GM21526 (cell line): ENCODE measurements at regions not wholly inside any gene's neighbourhood (a gene's known extent, or its start where the extent isn't known, plus 50 kb on each side); places are given as distances from the start of the nearest gene placed in this dataset.
"Not testable (repeated sequence)": the region's sequence is repeated elsewhere in the genome, so short reads cannot be mapped to it uniquely, and the experiment has no call there.

Experiments
- ATAC-seq: cut with Tn5 transposase; IDR thresholded peaks from one replicate; pipeline ENCODE4 v1.9.1; 2021; ENCODE audit warnings: moderate library complexity; ENCODE audit not compliant: unreplicated experiment, low FRiP score

DNA sequence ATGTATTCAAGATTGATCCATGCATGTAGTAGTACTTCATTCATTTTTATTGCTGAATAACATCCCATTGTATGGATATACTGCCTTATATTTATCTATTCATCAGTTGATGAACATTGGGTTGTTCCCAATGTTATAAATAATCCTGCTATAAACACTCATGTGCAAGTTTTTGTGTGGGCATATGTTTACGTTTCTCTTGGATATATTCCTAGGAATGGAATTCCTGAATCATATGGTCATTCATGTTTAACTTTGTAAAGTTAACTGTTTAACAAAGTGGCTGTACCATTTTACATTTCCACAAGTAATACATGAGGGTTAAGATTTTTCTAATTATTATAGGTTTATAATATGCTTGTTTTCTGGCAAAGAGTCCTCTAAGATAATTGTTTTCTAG is 1568.2 kb upstream of the SEL1L start:
- ATAC-seq: no peak

DNA sequence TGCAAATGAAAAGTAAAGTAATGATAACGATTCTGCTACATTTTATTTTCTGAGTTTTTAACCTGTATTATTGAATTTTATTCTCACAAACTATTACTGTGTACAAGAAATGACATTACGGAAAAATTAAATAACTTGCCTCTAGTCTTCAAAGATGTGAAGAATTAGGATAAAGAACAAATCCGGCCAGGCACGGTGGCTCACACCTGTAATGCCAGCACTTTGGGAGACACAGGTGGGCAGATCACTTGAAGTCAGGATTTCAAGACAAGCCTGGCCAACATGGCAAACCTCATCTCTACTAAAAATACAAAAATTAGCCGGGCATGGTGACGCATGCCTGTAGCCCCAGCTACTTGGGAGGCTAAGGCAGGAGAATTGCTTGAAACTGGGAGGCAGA is 1584.4 kb upstream of the SEL1L start:
- ATAC-seq: no peak

DNA sequence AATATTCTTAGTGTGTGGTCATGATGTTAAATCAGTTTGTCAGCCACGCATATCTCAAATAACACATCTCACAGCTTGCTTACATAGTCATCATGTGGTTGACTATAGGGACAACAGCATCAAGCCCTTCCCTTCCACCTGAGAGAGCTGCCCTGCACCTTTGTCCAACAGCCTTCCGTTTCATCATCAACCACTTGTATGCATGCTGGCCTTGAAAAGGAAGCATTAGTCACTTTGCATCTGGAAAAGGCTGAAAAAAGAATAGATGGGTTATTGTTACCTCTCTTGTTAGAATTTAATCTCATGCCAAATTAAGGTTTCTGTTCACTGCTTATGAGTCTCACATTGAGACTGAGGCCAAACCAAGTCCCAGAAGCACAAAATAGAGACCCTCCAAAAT is 1586.5 kb upstream of the SEL1L start:
- ATAC-seq: no peak

DNA sequence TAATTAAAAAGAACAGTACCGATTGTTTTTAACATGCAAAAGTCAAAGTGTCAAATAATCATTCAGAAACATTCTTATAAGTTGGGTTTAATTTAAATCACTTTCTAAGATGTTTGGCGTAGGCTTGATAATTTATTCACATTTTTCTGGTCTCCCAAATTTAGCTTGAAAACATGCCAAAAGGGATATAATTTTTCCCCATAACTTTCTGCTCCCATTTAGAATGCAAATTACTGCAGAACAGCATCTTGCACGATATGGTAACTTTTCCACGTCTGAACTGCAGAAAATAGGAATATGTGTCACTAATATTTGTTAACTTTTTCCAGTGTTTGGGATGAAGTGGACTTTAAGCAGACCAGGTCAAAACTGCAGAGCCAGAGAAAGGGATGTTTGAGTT is 1592.4 kb upstream of the SEL1L start:
- no peak for ATAC-seq

DNA sequence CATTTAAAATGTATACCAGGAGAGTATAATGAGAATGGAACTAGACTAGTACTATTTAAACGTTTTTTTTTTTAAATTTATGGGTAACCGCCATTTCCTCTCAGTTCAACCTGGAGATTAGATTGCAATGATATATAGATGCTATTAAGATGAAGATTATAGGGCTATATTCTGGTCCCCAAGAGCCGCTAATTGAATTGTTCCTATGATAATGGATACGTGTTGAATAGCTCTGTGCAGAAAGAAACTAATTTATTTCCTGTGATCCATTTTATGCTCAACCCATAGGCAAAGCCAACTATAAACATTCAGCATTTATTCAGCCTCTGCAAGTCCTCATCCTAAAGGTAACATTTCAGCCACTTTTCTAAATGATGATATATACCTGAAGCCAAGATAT is 1595.1 kb upstream of the SEL1L start:
- no peak for ATAC-seq

DNA sequence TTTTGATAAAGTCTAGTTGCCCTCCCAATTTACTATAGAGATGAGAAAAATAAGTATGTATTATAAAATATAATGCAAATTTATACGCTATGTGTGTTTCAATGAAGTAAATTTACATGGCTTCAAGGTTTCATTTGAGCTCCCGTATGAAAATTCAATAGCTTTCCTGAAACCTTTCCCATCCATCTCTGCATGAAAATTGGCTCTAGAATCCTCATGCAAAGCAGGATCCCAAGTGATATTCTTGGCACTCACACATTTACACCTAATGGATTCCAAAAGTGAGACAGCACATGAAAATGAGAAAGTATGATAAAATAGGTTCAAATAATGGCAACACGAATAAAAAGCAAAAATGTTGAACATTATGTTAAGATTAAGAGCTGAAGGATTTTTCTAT is 1595.8 kb upstream of the SEL1L start:
- ATAC-seq: no peak

DNA sequence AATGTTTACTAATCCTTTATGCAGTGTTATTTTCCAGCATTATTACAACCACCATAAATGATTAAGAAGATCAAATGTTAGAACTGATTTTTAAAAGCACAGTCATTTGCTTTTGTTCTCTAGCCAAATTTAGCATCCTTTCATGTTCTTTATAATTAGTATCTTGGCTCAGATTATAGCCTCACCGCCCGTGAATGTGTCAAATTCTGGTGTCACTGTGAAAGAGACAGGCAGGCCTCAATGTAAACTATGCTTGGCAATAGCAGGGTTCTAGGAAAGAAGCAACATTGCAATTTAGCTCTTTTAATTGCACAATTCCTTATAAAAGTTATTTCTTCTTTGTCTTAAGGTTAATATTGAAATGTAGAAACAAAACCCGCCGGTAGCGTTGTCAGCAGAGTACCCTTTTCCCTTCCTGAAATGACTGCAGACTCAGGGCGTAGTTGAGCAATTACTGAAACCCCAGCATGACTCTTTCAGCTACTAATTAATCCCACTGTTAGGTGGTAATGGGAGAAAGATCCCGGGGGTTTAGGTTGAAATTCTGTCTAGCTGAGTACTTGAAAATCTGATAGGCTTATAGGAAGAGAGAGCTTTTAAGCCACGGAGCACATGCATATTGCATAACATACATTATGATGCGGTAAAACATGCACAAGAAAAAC is 1600.5 kb upstream of the SEL1L start:
- ATAC-seq: no peak

DNA sequence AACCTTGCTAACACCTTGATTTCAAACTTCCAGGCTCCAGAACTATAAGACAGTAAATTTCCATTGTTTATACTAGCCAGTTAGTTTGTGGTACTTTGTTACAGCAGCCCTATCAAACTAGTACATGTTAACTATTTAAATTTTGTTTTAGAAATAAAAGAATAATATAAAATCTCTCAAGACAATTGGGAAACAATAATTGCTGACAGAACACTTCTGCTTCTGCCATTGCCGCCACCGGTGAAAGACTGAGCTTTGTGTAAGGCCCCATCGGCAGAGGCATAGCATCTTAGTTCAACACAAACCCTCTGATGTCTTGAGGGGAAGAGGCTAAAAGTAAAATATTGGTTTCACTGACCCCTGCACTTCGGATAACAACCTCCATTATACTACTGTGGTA is 1607.1 kb upstream of the SEL1L start:
- ATAC-seq: no peak

DNA sequence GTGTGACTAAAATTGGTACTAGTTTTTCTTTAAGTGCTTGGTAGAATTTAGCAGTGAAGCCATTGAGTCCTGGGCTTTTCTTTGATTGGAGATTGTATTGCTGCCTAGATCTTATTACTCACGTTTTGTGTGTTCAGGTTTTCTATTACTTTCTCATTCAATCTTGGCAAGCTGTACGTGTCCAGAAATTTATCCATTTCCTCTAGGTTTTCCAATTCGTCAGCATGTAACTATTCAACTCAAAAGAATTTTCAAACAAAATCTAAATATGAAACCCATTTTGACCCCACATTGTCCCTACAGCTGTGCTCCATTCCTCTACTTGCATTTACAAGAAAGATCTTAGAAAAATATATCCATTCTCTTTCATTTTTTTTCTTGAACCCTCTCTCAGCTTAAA is 1613.4 kb upstream of the SEL1L start:
- no peak for ATAC-seq

DNA sequence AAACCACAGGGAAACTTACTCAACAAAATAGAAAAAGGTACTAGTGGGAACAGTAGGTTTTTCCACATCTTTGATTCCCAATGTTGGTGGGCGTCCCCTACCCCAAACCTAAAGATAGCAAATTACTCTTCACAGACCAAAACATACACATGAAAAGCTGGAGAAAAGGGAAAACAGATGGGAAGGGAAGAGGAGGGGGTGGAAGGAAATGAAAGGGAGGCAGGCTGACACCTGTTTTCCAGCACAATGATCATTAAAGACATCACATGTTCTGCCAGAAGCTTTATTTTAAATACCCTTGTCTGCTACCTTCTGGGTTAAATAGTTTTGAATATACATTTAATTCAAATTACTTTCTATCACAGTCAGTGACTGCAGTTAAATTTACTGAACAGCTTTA is 1617.9 kb upstream of the SEL1L start:
- no peak for ATAC-seq

DNA sequence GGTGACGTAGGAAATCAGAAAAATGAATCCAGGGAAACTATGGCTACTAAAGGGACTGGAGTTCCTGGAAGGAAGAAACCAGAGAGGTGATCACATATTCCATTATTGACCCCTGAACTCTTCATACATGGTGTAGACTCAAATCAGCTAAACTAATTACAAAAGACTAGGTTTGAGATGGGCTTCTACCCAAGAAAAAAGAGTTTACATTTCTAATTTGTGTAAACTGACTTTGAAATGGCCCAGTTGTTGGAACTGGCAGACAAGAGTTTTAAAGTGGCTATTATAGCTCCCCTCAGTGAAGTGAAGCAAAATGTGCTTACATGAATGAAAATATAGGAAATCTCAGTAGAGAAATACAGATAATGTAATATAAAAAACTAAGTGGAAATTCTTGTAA is 1619.4 kb upstream of the SEL1L start:
- ATAC-seq: no peak

DNA sequence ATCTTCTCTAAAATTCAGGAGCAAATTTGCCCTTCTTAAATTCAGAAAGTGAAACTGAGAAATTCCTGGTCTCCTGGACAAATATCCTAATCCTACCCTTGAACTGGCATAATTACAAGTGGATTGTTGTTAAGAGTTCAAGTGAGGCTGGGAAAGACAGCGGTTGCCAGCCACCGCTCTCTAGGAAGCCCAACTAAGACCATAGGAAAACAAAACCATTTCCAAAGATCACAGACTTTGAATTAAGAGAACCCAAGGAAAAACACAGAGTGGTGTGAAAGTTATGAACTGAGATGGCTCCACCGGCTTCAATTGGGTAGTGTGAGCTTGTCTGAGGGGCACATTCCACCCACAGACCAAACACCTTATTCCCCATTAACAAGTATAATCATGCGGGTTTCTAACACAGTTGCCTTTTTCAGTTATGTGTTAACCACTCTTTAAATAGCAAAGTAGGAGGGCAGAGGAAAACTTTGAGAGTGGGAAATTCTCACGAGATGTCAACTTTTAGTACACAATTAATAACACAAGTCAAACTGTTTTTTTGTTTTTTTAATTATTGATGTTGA is 1628.8 kb upstream of the SEL1L start:
- no peak for ATAC-seq

DNA sequence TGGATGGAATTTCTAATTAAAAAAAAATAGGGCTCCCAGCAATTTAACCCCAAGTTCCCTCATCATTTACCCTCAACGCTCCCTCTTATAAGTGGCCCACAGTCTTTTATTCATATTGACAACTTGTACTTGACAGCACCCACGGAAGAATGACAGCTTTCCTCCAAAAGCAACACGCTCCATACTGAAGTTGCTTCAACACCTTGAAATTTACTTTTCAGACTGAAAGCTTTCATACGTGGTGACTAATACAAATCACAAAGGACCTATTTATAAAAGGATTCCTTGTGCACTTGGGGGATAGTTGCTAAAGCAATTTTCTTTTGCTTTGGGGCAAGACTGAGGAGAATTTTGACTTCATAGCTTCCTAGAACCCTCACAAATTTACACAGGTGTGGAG is 1629.4 kb upstream of the SEL1L start:
- no peak for ATAC-seq

DNA sequence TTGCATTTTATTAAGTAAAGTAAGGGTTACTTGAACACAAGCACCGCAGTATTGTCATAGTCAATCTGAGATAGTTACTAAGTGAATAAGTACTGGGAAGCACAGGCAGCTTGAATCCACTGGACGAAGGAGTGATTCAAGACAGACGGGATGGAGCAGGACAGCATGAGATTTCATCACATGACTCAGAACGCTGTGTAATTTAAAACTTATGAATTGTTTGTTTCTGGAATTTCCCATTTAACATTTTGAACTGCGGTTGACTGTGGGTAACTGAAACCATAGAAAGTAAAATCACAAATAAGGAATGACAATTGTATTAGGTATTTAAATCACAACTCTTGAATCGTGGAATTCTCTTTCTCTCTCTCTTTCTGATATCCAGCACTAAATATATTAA is 1630.4 kb upstream of the SEL1L start:
- no peak for ATAC-seq

DNA sequence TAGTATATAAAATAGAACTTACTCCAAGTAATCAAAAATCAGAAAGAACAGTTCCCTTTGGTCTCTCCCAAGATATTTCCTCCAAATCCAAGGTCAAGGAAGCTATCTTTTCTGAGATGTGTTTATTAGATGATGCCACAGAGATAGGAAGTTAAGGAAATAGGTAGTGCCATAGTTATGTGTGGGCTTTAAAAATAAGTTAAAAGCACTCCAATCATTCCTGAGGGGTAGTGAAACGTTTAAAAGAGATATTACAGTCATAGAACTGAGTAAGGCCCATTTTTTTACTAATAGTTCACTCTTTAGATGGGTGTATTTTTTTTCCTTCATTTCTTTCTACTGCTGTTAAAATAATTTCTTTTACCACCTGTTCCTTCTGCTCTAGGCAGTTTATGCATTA is 1630.9 kb upstream of the SEL1L start:
- no peak for ATAC-seq

DNA sequence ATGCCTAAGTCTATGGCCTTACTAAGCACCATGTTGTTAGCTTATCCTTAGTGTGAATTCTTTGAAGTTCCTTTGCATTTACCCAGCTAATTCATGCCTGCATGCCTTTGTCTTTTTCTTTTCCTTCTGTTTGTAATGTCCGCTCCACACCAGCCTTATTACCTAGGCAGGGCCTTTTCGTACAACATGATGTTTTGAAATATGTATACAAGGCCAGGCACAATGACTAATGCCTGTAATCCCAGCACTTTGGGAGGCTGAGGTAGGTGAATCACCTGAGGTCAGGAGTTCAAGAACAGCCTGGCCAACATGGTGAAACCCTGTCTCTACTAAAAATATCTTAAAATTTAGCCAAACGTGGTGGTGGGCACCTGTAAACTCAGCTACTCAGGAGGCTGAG is 1636.5 kb upstream of the SEL1L start:
- ATAC-seq: no peak

DNA sequence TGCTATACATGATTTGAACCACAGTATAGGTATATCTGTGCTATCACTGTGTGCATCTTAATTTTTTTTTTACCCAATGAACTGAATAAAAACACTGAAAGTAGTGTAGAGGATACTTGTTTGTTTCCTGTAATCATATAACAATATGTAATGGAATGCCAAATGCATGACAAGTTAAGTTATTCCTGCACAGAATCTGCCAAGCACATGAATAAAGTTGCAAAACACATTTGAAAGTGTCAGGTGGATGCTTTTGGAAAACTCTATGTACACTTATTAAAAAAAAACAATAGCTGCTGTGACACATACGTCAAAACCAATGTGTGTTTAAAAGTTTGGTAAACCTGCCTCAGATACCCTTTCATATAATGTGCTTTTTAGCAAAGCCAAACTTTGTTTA is 1638.1 kb upstream of the SEL1L start:
- no peak for ATAC-seq

DNA sequence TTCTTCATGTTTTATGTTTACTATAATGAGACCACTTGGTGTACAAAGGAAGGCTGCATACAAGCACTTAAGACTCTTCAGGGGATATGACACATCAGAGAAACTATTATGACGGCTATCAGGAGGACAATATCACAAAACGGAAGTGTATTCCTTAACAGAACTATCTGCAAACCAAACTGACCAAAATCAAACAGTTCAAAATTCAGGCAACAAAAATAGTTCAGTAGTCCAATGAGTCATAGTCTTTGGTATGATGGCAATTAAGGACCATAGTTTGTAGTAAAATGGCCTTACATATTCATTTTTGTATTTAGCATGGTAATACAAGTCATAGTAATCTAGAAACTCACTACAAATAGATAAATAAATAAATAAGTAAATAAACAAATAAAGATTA is 1638.7 kb upstream of the SEL1L start:
- ATAC-seq: no peak

DNA sequence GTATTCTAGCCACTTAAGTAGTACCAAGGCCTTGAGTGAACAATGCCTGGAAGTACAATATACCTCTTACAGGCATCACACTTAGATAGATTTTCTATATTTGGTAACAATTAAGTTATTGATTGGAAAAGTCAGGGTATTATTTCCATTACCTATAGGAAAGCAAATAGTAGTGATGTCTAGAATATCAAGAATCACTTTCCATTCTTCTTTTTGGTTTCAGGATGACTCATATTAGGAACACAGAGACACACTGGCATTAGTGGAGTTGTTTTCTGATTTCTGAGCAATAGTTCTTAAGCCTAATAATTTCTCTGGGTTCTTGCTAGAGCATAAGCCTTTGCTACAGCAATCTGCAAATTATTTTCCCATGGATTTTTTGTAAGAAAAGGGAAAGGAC is 1640.0 kb upstream of the SEL1L start:
- ATAC-seq: no peak

DNA sequence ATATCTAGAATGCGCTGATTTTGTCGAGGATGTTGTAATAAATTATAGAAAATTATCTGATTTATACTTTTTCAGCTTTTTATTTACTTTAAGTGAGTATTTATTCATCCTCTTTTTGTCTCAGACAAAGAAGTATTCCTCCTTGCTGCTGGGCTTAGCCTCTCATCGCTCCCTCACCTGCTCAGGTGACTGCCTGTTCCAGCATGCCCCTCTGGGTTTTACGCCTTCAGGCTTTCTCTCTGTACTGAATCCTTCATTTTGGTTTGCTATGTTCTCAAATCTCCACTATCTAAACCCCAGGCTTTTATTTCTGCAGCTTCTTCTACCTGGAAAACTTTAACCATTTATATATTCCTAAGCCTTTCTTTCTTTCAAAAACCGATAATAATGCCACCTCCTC is 1650.9 kb upstream of the SEL1L start:
- no peak for ATAC-seq

DNA sequence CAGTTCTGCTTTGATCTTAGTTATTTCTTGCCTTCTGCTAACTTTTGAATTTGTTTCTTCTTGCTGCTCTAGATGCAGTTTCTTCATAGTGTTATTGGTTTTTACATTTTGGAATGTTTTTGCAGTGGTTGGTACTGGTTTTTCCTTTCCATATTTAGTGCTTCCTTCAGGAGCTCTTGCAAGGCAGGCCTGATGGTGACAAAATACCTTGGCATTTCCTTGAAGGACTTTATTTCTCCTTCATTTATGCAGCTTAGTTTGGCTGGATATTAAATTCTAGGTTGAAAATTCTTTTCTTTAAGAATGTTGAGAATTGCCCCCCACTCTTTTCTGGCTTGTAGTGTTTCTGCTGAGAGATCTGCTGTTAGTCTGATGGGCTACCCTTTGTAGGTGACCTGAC is 1654.7 kb upstream of the SEL1L start:
- not testable (repeated sequence) for ATAC-seq

DNA sequence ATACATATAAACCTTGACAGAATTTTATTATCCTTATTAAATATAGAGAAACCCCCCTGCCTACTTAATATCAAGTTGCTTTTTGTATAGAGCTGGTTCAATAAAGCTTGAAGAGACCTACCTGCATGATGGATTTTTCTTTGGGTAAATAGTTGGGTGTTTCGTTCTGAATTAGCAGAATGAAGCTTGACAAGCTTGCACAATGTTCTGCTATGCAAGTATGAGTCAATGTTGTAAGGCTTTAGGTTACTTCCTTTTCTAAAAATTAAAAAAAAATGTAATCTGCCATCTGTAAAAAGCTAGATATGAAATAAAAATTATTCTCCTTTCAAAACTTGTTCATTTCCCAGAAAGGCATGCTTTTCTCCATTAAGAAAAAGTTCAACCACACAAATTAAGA is 1662.6 kb upstream of the SEL1L start:
- ATAC-seq: no peak

DNA sequence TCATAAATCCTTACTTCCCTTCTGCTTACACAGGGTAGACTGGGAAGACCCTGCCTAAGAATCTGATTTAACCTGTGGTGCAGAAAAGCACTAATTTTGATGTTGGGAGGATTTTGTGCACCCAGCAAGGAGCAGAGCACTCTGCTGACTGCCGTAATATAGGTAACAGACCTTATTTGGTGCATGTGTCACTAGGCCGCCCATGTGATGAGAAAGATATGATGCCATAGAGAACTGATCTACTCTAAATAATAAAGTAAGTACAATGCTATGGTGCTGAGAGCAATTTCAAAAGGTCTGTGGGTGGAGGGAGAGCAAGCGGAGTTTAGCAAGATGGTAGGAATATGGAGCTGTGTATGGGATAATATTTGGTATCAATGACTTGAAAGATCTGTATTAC is 1663.6 kb upstream of the SEL1L start:
- ATAC-seq: no peak
